HEK293T (cell line): ENCODE measurements at regions not wholly inside any gene's neighbourhood (a gene's known extent, or its start where the extent isn't known, plus 50 kb on each side); places are given as distances from the start of the nearest gene placed in this dataset.

Experiments
- CTCF ChIA-PET: fragments of 350-600 bp; formaldehyde crosslinking; extraction: SDS; loops from one replicate; lab custom pipeline; 2021; ENCODE audit warnings: antibody characterized with exemption, inconsistent platforms; lab: Yijun Ruan, JAX
- POLR2A ChIA-PET: fragments of 350-600 bp; formaldehyde crosslinking; extraction: SDS; loops from one replicate; lab custom pipeline; 2020; ENCODE audit warnings: antibody characterized with exemption, inconsistent platforms; lab: Yijun Ruan, JAX
- DNase-seq: peaks from one replicate; pipeline ENCODE4 v3.0.0; 2012; ENCODE audit warnings: mixed read lengths; ENCODE audit errors: extremely low spot score
- ARNT ChIP-seq: fragments of 450-650 bp; IDR thresholded peaks from 2 replicates; pipeline ENCODE4 v1.6.1; 2017; ENCODE audit warnings: mild to moderate bottlenecking
- BHLHE40 ChIP-seq: fragments of 450-650 bp; IDR thresholded peaks from 2 replicates; pipeline ENCODE4 v1.6.1; 2016; ENCODE audit warnings: mild to moderate bottlenecking, moderate library complexity, borderline replicate concordance
- CTBP1 ChIP-seq: fragments of 450-650 bp; IDR thresholded peaks from 2 replicates; pipeline ENCODE4 v1.6.1; 2016; ENCODE audit warnings: borderline replicate concordance
- ELF4 ChIP-seq: fragments of 450-650 bp; IDR thresholded peaks from 2 replicates; pipeline ENCODE4 v1.6.1; 2017; ENCODE audit warnings: antibody characterized with exemption
- FOXA1 ChIP-seq: fragments of 450-650 bp; IDR thresholded peaks from 2 replicates; pipeline ENCODE4 v1.6.1; 2016; ENCODE audit warnings: mild to moderate bottlenecking
- FOXK2 ChIP-seq: fragments of 450-650 bp; IDR thresholded peaks from 2 replicates; pipeline ENCODE4 v1.6.1; 2016; ENCODE audit warnings: mild to moderate bottlenecking
- FOXM1 ChIP-seq: fragments of 450-650 bp; IDR thresholded peaks from 2 replicates; pipeline ENCODE4 v1.6.1; 2017; ENCODE audit warnings: mild to moderate bottlenecking, borderline replicate concordance
- HDGF ChIP-seq: fragments of 450-650 bp; IDR thresholded peaks from 2 replicates; pipeline ENCODE4 v1.6.1; 2017; ENCODE audit warnings: antibody characterized with exemption, borderline replicate concordance
- L3MBTL2 ChIP-seq: fragments of 450-650 bp; conservative IDR thresholded peaks from 2 replicates; pipeline ENCODE4 v1.6.1; 2016; ENCODE audit warnings: mild to moderate bottlenecking
- LEF1 ChIP-seq: fragments of 450-650 bp; IDR thresholded peaks from 2 replicates; pipeline ENCODE4 v1.6.1; 2017; ENCODE audit warnings: mild to moderate bottlenecking, borderline replicate concordance
- NFRKB ChIP-seq: fragments of 450-650 bp; IDR thresholded peaks from 2 replicates; pipeline ENCODE4 v1.6.1; 2016; ENCODE audit warnings: mild to moderate bottlenecking, moderate library complexity
- SP1 ChIP-seq: fragments of 450-650 bp; IDR thresholded peaks from 2 replicates; pipeline ENCODE4 v1.6.1; 2017
- SUZ12 ChIP-seq: fragments of 450-650 bp; IDR thresholded peaks from 2 replicates; pipeline ENCODE4 v1.6.1; 2016; ENCODE audit warnings: mild to moderate bottlenecking
- TARDBP ChIP-seq: fragments of 450-650 bp; IDR thresholded peaks from 2 replicates; pipeline ENCODE4 v1.6.1; 2016
- ZNF384 ChIP-seq: fragments of 450-650 bp; IDR thresholded peaks from 2 replicates; pipeline ENCODE4 v1.6.1; 2016
- TF ChIP-seq, protein P1 (sequence below): fragments of 450-650 bp; IDR thresholded peaks from 2 replicates; pipeline ENCODE4 v1.6.1; 2016

DNA sequence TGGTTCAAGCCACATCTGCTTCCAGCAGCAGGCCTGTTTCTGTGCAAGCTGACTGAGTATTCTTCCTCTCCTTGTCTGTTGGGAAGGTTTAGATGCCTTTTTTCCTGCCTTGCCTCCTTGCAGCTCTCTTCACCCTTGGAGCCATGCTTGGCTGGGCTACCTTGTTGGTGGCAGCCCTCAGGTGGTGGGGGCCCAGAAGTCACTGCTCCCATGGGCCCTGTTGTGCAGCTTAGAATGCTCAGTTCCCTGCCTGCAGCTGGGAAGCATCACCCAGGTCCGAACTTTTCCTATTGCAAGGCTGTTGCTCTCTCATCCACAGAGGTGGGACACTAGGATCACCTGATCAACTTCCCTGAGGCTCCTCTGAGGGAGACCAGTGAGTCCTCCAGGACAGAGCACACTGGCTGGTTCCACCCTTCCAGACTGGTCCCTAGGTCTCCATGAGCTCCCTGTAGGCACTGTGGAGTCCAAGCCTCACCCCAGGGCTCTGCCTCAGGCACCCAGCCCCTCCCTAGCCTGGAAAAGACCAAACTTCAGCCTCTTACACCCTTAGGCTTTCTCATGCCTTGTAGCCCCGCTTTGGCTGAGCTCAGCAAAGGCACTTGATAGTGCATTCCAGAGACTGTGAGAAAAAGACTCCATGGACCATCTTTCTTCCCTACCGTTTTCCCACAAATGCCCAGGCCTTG is 219.3 kb upstream of the SH3BP4 start:
- no peak for TF ChIP-seq SUZ12
- no peak for TF ChIP-seq BHLHE40
- TF ChIP-seq HDGF: no peak
- TF ChIP-seq CTBP1: no peak
- no peak for TF ChIP-seq FOXA1
- TF ChIP-seq ELF4: no peak
- no peak for TF ChIP-seq TARDBP
- TF ChIP-seq NFRKB: no peak
- no peak for TF ChIP-seq FOXK2
- TF ChIP-seq ZNF384: no peak
- TF ChIP-seq, protein P1, sequence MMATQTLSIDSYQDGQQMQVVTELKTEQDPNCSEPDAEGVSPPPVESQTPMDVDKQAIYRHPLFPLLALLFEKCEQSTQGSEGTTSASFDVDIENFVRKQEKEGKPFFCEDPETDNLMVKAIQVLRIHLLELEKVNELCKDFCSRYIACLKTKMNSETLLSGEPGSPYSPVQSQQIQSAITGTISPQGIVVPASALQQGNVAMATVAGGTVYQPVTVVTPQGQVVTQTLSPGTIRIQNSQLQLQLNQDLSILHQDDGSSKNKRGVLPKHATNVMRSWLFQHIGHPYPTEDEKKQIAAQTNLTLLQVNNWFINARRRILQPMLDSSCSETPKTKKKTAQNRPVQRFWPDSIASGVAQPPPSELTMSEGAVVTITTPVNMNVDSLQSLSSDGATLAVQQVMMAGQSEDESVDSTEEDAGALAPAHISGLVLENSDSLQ: no peak
- TF ChIP-seq ARNT: no peak
- no peak for TF ChIP-seq LEF1
- TF ChIP-seq SP1: no peak
- DNase-seq: no peak
- ChIA-PET CTCF (no interaction called here), POLR2A (no interaction called here)

DNA sequence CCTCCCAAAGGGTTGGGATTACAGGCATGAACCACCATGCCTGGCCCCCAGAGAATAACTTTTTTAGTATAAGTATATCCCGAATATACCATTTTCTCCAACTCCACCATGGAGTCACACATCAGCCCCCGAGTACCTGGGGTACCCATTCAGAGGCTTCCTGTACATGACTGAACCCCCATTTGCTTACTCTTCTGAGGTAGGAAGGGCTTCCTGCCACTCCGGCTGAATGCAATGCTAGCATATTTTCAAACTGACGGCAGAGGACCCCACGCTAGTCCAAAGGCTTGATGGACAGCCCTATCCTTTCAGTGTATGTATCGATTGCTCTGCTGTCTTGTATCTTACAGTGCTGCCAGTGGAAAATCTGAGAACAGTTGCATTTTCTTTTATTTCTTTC is 220.6 kb upstream of the SH3BP4 start:
- TF ChIP-seq ZNF384 (no peak), FOXM1 (no peak), HDGF (no peak), SUZ12 (no peak), ELF4 (no peak), LEF1 (no peak), L3MBTL2 (no peak)
- TF ChIP-seq, protein P1: no peak
- ChIA-PET CTCF (no interaction called here), POLR2A (no interaction called here)
- DNase-seq: no peak

DNA sequence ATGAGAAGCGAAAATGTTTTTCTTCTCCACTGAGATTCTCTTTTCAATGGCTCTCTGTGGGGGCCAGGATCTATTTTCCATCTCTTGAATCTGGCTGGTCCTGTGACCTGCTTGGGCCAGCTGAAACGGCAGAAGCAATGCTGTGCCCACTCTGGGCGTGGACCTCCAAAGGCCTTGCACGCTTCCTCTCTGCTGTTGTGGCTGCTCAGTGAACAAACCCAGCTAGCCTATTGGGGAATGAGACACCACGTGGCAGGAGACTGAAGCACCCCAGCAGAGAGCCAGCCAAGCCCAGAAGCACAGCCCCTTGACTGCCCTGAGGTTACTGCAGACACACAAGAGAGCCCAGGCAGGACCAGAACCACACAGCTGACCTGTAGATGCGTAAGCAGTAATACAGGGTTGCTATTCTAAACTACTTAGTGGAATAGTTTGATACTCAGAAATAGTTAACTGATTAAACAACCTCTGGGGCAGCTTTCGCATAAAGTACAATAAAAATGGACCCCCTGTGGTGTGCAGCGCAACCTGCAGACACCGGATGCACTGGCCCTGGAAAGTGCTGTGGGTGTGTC is 221.7 kb upstream of the SH3BP4 start:
- peak; percentile 15 for DNase-seq
- ChIA-PET CTCF (no interaction called here), POLR2A (no interaction called here)
- TF ChIP-seq SUZ12 (no peak), L3MBTL2 (no peak), ELF4 (no peak), LEF1 (no peak), CTBP1 (no peak), NFRKB (no peak), SP1 (no peak), ARNT (no peak)

DNA sequence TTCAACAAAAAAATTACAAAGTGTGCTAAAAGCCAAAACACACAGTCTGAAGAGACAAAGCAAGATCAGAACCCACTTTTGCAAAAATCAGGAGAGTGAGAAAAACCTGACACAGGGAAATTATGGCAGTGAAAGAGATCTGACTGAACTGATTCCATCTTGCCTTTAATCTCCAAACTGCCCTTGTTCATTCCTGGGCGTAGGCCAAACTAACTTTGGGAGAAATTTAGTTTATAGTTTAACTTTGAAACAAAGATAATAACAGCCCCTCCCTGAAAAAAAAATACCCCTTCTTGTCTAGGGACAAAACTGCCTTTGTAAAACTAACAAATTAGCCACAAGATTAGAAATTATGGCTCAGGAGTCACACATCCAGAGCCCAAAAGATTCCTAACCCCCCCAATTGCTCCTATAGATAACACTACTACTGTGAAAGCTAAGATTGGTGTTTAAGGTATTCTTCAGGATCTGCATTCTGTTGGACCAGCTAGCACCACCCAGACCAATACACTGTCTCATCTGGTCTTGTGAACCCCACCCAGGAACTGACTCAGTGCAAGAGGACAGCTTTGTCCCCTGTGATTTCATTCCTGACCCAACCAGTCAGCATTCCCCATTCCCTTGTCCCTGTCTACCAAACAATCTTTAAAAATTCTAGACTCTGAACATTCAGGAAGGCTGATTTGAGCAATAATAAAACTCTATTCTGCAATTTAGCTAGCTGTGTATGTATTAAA is 226.1 kb upstream of the SH3BP4 start:
- TF ChIP-seq LEF1 (no peak), SP1 (no peak), L3MBTL2 (no peak), NFRKB (no peak), SUZ12 (no peak), BHLHE40 (no peak), FOXM1 (no peak), ZNF384 (no peak), ELF4 (no peak), HDGF (no peak), TARDBP (no peak), FOXA1 (no peak), ARNT (no peak), FOXK2 (no peak)
- TF ChIP-seq, protein P1: no peak
- ChIA-PET POLR2A (no interaction called here), CTCF (no interaction called here)
- no peak for DNase-seq

GRCh38 chr2:234724850-234725249 is 227.0 kb upstream of the SH3BP4 start:
- POLR2A ChIA-PET: no interaction called here
- CTCF ChIA-PET: no interaction called here
- TF ChIP-seq, protein P1: no peak
- TF ChIP-seq ELF4: no peak
- TF ChIP-seq ARNT: no peak
- no peak for TF ChIP-seq SP1
- no peak for TF ChIP-seq L3MBTL2
- TF ChIP-seq HDGF: no peak
- no peak for TF ChIP-seq SUZ12
- no peak for TF ChIP-seq FOXM1
- no peak for TF ChIP-seq TARDBP
- no peak for TF ChIP-seq CTBP1
- TF ChIP-seq FOXA1: no peak
- no peak for DNase-seq
